Mesodermal cell (in vitro differentiated cells): ENCODE measurements at regions not wholly inside any gene's neighbourhood (a gene's known extent, or its start where the extent isn't known, plus 50 kb on each side); places are given as distances from the start of the nearest gene placed in this dataset.

Experiments used
- H3K27ac ChIP-seq: 2 replicates; pipeline ENCODE4 v1.7.0; 2013; ENCODE audit warnings: mild to moderate bottlenecking, low read depth, low read length, moderate library complexity; ENCODE audit not compliant: severe bottlenecking
- H3K36me3 ChIP-seq: 2 replicates; pipeline ENCODE4 v1.7.1; 2013; ENCODE audit warnings: mild to moderate bottlenecking, low read length, moderate library complexity; ENCODE audit not compliant: control insufficient read depth, insufficient read depth
- H3K4me1 ChIP-seq: one replicate; pipeline ENCODE4 v1.7.1; 2013; ENCODE audit warnings: mild to moderate bottlenecking, low read length; ENCODE audit not compliant: insufficient read depth, control insufficient read depth, poor library complexity, severe bottlenecking
- H3K4me3 ChIP-seq: 2 replicates; pipeline ENCODE4 v1.7.0; 2013; ENCODE audit warnings: low read length, control low read depth, mild to moderate bottlenecking; ENCODE audit not compliant: insufficient read depth, poor library complexity, severe bottlenecking; ENCODE audit errors: extremely low read depth
- H3K9me3 ChIP-seq: 2 replicates; pipeline ENCODE4 v1.7.1; 2013; ENCODE audit warnings: mild to moderate bottlenecking, low read length, moderate library complexity; ENCODE audit not compliant: control insufficient read depth
- WGBS, 2 experiments: methylation state at CpG; one replicate each; pipeline ENCODE4 v1.1.5; 2013; ENCODE audit warnings: missing lambda C conversion rate in 2 of 2; ENCODE audit not compliant: insufficient coverage in 2 of 2; 5-methylcytosine and 5-hydroxymethylcytosine counted together

DNA sequence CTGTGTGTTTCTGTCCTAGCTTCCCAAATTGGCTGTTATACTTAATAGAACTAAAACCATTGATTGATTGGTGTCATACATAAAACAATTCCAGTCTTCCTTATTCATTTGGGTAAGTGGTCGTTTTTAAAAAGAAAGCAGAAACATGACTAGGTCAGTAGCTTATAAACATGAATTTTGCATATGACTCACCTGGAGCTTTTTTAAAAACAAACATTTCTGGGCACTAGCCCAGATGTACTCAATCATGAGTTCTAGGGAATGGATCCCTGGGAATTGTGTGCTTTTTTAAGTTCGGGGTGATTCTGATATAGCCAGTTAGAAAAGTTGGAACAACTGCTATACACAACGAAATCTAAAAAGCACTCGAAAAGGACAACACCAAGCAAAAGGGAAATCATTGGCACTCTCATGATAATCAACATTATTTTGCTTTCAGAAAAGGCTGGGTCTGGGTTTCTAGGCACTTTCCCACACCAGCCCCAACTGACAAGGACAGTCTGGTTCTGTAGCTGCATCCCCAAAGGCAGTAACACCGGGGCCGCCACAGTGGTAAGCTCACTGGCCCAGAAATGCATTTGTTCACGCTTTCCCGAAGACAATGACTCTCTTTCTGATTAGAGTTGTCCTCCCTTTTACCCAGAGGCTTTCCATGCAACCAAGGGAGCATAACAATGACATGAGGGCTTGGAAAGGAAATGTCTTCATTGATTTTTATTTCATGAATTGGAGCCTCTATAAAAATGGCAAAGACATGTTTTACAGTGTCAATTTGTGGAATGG lies 664.9 kb upstream of the WWC1 start:
- no peaks in the 10 kb centered on the region for H3K9me3 ChIP-seq
- no peaks in the 10 kb centered on the region for H3K36me3 ChIP-seq
- no peak overlapping the region for H3K27ac ChIP-seq
- no peaks in the 10 kb centered on the region for H3K4me1 ChIP-seq
- H3K4me3 ChIP-seq = no peak overlapping the region
- 80 to 94% methylated on average over 1 to 2 of the region's 8 CpGs for WGBS, 2 experiments

- Histone ChIP-seq H3K4me1 (peaks cover 12% of the 10 kb centered on the region), H3K27ac (no peak overlapping the region), H3K9me3 (no peaks in the 10 kb centered on the region), H3K4me3 (no peak overlapping the region), H3K36me3 (no peaks in the 10 kb centered on the region)
- WGBS, 2 experiments = 100% methylated on average over 1 of the region's 3 CpGs; no CpG with 5 or more reads in 1 of the 2 experiments
Measured at GRCh38 chr5:167629634-167630033, 661.8 kb upstream of the WWC1 start.

GRCh38 chr5:167631191-167631590 lies 660.3 kb upstream of the WWC1 start:
- H3K36me3 ChIP-seq = no peaks in the 10 kb centered on the region
- 91 to 97% methylated on average over 7 of the region's 7 CpGs for WGBS, 2 experiments
- no peaks in the 10 kb centered on the region for H3K9me3 ChIP-seq
- no peak overlapping the region for H3K4me3 ChIP-seq
- H3K27ac ChIP-seq = no peak overlapping the region
- peaks cover 13% of the 10 kb centered on the region for H3K4me1 ChIP-seq

DNA sequence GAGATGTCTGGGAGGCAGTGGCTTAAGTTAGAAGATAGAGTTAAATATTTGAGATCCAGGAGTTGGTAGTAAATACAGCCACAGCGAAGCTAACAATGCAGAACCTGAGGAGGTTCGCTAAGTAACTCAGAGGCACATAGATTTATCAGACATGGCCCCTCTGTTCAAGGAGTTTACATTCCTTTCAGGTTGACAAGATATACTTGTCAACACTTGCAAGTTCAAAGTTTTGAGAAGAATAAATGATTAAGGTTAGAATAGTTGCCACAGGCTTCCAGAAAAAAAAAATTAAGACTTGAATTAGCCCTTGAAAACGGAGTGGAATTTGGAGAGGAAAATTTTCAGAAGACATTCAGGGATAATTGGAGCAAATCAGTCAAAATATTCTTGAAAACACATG lies 658.3 kb upstream of the WWC1 start:
- no peak overlapping the region for H3K27ac ChIP-seq
- no peaks in the 10 kb centered on the region for H3K36me3 ChIP-seq
- WGBS, 2 experiments = 79 to 88% methylated on average over 3 of the region's 3 CpGs

DNA sequence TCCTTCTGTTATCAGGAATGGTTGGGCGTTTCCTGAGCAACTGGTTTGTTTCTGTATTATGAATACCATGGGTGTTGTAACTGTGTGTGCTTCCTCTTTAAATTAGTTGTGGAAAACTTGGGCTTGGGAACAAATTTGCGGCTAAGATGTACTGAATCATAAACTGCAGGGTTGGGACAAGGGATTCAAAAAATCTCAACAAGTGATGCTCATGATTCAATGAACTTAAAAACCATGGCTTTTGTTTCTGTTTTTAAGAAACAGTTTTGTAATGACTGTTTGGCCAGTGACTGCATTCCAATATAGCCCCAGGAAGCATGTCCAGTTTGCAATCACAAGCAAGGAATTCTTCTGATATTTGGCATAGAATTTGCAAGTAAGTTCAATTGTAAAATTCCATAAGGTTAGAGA lies 657.5 kb upstream of the WWC1 start:
- no peaks in the 10 kb centered on the region for H3K36me3 ChIP-seq
- H3K9me3 ChIP-seq = no peaks in the 10 kb centered on the region
- H3K4me3 ChIP-seq = no peak overlapping the region
- H3K27ac ChIP-seq = peak overlapping the region; percentile 57
- 77 to 100% methylated on average over 2 of the region's 2 CpGs for WGBS, 2 experiments
- peaks cover 13% of the 10 kb centered on the region for H3K4me1 ChIP-seq

More for the DNA sequence above, 658.3 kb upstream of the WWC1 start:
- no peak overlapping the region for H3K4me3 ChIP-seq
- peaks cover 13% of the 10 kb centered on the region for H3K4me1 ChIP-seq
- H3K9me3 ChIP-seq = no peaks in the 10 kb centered on the region

DNA sequence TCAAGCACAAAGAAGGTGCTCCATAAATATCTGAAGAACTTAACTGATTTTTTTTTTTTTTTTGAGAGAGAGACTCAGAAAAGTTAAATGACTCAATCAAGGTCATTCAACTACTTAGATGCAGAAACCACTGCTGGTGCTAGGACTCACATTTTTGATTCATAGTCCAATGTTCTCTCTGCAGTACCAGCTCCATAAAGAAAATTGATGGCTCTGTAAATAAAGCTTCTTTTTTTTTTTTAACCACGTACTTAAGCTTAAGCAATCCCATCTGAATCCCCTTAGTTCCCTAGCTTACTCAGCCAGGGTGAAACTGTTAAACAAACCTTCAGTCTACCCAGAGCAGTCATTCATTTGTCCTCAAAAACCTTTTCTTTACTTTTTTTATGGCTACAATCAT lies 657.0 kb upstream of the WWC1 start:
- 71% methylated on average over 1 of the region's 1 CpG; no CpG with 5 or more reads in 1 of the 2 experiments for WGBS, 2 experiments

GRCh38 chr5:167638816-167639215 lies 652.6 kb upstream of the WWC1 start:
- no peak overlapping the region for H3K27ac ChIP-seq
- H3K9me3 ChIP-seq = no peaks in the 10 kb centered on the region
- no CpG with 5 or more reads among the region's 2 CpGs for WGBS, 2 experiments
- no peak overlapping the region for H3K4me3 ChIP-seq
- peaks cover 16% of the 10 kb centered on the region for H3K4me1 ChIP-seq
- H3K36me3 ChIP-seq = no peaks in the 10 kb centered on the region

More for the DNA sequence above, 657.0 kb upstream of the WWC1 start:
- Histone ChIP-seq H3K9me3 (no peaks in the 10 kb centered on the region), H3K36me3 (no peaks in the 10 kb centered on the region), H3K4me1 (peaks cover 14% of the 10 kb centered on the region), H3K4me3 (no peak overlapping the region), H3K27ac (peak overlapping the region; percentile 57)

- 67 to 71% methylated on average over 1 of the region's 1 CpG for WGBS, 2 experiments
- Histone ChIP-seq H3K4me1 (peaks cover 16% of the 10 kb centered on the region), H3K9me3 (no peaks in the 10 kb centered on the region), H3K27ac (peak overlapping the region; percentile 43), H3K4me3 (no peak overlapping the region), H3K36me3 (no peaks in the 10 kb centered on the region)
Measured at GRCh38 chr5:167639273-167639672, 652.2 kb upstream of the WWC1 start.

DNA sequence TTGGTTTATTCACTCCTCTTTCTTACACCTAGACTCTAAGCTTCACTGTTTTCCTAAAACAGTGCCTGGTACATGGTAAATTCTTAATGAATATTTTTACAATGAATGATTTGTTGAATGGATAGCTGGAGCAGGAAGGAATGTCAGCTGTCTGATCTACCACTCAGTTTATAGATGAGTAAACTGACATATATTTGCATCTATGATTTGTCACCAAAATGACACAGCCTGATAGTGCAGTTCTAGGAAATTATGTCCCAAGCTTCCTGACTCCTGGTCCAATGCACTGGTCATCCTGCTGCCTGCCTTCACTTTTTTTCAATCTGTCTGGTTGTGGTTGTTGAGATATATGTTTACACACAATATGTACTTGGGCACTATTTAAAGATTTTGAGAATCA lies 651.7 kb upstream of the WWC1 start:
- Histone ChIP-seq H3K9me3 (no peaks in the 10 kb centered on the region), H3K36me3 (no peaks in the 10 kb centered on the region), H3K4me1 (peaks cover 11% of the 10 kb centered on the region), H3K27ac (peak overlapping the region; percentile 43), H3K4me3 (no peak overlapping the region)

DNA sequence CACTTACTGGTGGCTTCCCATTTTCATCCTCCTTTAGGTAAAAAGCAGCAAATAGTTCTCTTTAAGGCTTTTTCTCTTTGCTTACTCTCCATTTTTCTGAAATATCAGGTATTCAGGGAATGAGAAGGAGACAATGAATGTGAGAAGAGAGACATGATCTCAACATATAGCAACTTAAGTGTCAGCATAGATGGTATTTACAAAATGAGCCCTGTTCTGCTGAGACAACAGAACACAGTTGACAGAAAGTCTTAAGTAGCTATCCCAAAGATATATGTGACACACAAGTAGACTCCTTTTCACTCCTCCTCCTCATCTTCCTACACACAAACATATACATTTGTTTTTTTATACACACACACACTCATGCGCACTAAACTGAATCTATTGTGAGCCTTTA lies 649.3 kb upstream of the WWC1 start:
- H3K4me3 ChIP-seq = no peak overlapping the region
- H3K36me3 ChIP-seq = no peaks in the 10 kb centered on the region
- H3K4me1 ChIP-seq = peaks cover 11% of the 10 kb centered on the region
- H3K9me3 ChIP-seq = no peaks in the 10 kb centered on the region
- no CpG with 5 or more reads among the region's 1 CpG for whole genome bisulfite sequencing, 2 experiments
- H3K27ac ChIP-seq = no peak overlapping the region

DNA sequence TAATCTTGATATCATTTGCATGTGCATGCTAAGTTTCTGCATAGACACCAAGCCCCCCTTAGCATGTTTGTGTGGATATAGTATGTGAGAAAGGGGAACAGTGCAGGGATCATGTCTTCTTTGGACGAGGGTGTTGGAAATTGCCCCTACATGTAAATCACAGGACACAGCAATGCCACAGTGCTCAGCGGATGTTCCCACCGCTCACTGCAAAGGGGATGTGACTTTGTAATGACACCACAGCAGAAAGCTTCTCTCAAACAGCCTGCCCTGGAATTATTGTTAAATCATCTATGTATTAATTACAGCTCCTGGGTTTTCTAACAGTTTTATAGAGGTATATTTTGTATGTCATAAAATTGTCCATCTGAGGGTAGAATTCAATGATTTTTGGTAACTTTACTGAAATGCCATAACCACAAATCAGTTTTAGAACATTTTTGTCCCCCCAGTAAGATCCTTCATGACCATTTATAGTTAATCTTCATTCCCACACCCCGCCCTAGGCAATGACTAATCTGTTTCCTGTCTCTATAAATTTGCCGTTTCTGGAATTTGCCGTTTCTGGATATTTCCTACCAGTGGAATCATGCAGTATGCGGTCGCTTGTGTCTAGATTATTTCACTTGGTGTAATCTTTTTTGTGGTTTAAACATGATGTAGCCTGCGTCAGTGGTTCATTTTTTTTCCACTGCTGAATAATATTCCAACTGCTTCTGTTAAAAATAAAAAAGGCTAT lies 648.5 kb upstream of the WWC1 start:
- Histone ChIP-seq H3K9me3 (no peaks in the 10 kb centered on the region), H3K27ac (no peak overlapping the region), H3K36me3 (no peaks in the 10 kb centered on the region), H3K4me3 (no peak overlapping the region), H3K4me1 (peaks cover 11% of the 10 kb centered on the region)
- 87 to 91% methylated on average over 3 to 4 of the region's 9 CpGs for WGBS, 2 experiments
